GM12891 (cell line): ENCODE measurements at regions not wholly inside any gene's neighbourhood (a gene's known extent, or its start where the extent isn't known, plus 50 kb on each side); places are given as distances from the start of the nearest gene placed in this dataset.

Experiments
- POLR2A ChIP-seq: IDR thresholded peaks from 2 replicates; pipeline ENCODE4 v1.6.1; 2011; ENCODE audit warnings: low read depth, low read length, control low read depth
- POLR2AphosphoS5 ChIP-seq: IDR thresholded peaks from 2 replicates; pipeline ENCODE4 v1.6.1; 2011; ENCODE audit warnings: low read depth, low read length, control low read depth
- POU2F2 ChIP-seq: IDR thresholded peaks from 2 replicates; pipeline ENCODE4 v1.6.1; 2011; ENCODE audit warnings: low read depth, mild to moderate bottlenecking, control low read depth, low read length, moderate library complexity
- SPI1 ChIP-seq: IDR thresholded peaks from 2 replicates; pipeline ENCODE4 v1.6.1; 2011; ENCODE audit warnings: low read depth, low read length, control low read depth
- TAF1 ChIP-seq: IDR thresholded peaks from 2 replicates; pipeline ENCODE4 v1.6.1; 2011; ENCODE audit warnings: low read depth, low read length, control low read depth

GRCh38 chr11:116492600-116492999 lies 280.2 kb downstream of the BUD13 start:
- TF ChIP-seq POLR2A: no peak
- TF ChIP-seq TAF1: no peak
- no peak for TF ChIP-seq POLR2AphosphoS5
- no peak for TF ChIP-seq SPI1
- no peak for TF ChIP-seq POU2F2
